SH-SY5Y (cell line): ENCODE measurements at regions not wholly inside any gene's neighbourhood (a gene's known extent, or its start where the extent isn't known, plus 50 kb on each side); places are given as distances from the start of the nearest gene placed in this dataset.

Experiments used
- GATA2 ChIP-seq: IDR thresholded peaks from 2 replicates; pipeline ENCODE4 v1.6.1; 2011; ENCODE audit warnings: mild to moderate bottlenecking, low read depth, low read length
- GATA3 ChIP-seq: IDR thresholded peaks from 2 replicates; pipeline ENCODE4 v1.6.1; 2011; ENCODE audit warnings: low read depth, mild to moderate bottlenecking, low read length, moderate library complexity

- no peak for TF ChIP-seq GATA3
- TF ChIP-seq GATA2 = no peak
These were observed 148.7 kb upstream of the ADARB2 start for GRCh38 chr10:1886039-1886438.
